HEK293 (cell line): ENCODE measurements at regions not wholly inside any gene's neighbourhood (a gene's known extent, or its start where the extent isn't known, plus 50 kb on each side); places are given as distances from the start of the nearest gene placed in this dataset.

Experiments
- CTCF ChIA-PET: fragments of 350-600 bp; formaldehyde crosslinking; extraction: SDS; loops from one replicate; lab custom pipeline; 2021; ENCODE audit warnings: antibody characterized with exemption; lab: Yijun Ruan, JAX
- POLR2A ChIA-PET: fragments of 300-600 bp; formaldehyde crosslinking; extraction: SDS; loops from one replicate; lab custom pipeline; 2020; ENCODE audit warnings: antibody characterized with exemption, inconsistent platforms; lab: Yijun Ruan, JAX
- H3K27ac ChIP-seq: fragments of 200-500 bp; sonication (Bioruptor generic); 2 replicates; pipeline ENCODE4 v1.5.1; 2014; ENCODE audit warnings: low read depth, low read length, control low read depth, inconsistent platforms; ENCODE audit errors: extremely low read depth
- H3K36me3 ChIP-seq, 2 experiments: fragments of 200-500 bp in 1 of 2; sonication (Bioruptor generic) in 1 of 2; 1 replicate in 1 of 2; 2 replicates in 1 of 2; pipeline ENCODE4 v1.5.1; 2014 to 2017; ENCODE audit warnings: inconsistent platforms in 2 of 2, low read length in 2 of 2; ENCODE audit not compliant: control insufficient read depth in 2 of 2, insufficient read depth in 1 of 2
- H3K4me1 ChIP-seq: fragments of 200-500 bp; sonication (Bioruptor generic); 2 replicates; pipeline ENCODE4 v1.5.1; 2014; ENCODE audit warnings: mild to moderate bottlenecking, low read length, inconsistent platforms; ENCODE audit not compliant: control insufficient read depth, insufficient read depth
- H3K4me3 ChIP-seq: 2 replicates; pipeline ENCODE4 v1.5.1; 2011; ENCODE audit warnings: low read depth, mild to moderate bottlenecking, control low read depth, low read length, moderate library complexity
- H3K9me3 ChIP-seq: fragments of 200-500 bp; sonication (Bioruptor generic); 2 replicates; pipeline ENCODE4 v1.5.1; 2014; ENCODE audit warnings: low read depth, low read length, inconsistent platforms; ENCODE audit not compliant: control insufficient read depth, insufficient read depth
- FEZF1 ChIP-seq: fragments of 450-650 bp; formaldehyde crosslinking; IDR thresholded peaks from 2 replicates; pipeline ENCODE4 v1.5.1; 2016; ENCODE audit warnings: missing biosample characterization, missing genetic modification characterization
- PRDM1 ChIP-seq: fragments of 450-650 bp; formaldehyde crosslinking; IDR thresholded peaks from 2 replicates; pipeline ENCODE4; 2016; ENCODE audit warnings: missing biosample characterization, missing genetic modification characterization
- WT1 ChIP-seq: fragments of 450-650 bp; formaldehyde crosslinking; IDR thresholded peaks from 2 replicates; pipeline ENCODE4 v1.5.1; 2016; ENCODE audit warnings: missing biosample characterization, missing genetic modification characterization
- ZNF146 ChIP-seq: fragments of 450-650 bp; formaldehyde crosslinking; IDR thresholded peaks from 2 replicates; pipeline ENCODE4 v1.5.1; 2016; ENCODE audit warnings: missing biosample characterization, missing genetic modification characterization
- ZNF600 ChIP-seq: fragments of 450-650 bp; formaldehyde crosslinking; IDR thresholded peaks from 2 replicates; pipeline ENCODE4 v1.5.1; 2016; ENCODE audit warnings: missing biosample characterization, missing genetic modification characterization
- ZNF610 ChIP-seq: fragments of 450-650 bp; formaldehyde crosslinking; IDR thresholded peaks from 2 replicates; pipeline ENCODE4 v1.5.1; 2016; ENCODE audit warnings: missing biosample characterization, missing genetic modification characterization, borderline replicate concordance
- ZNF626 ChIP-seq: fragments of 450-650 bp; sonication (Bioruptor Pico); formaldehyde crosslinking; IDR thresholded peaks from 2 replicates; pipeline ENCODE4 v1.5.1; 2018; ENCODE audit warnings: missing biosample characterization, missing genetic modification characterization, inconsistent platforms
- ZSCAN16 ChIP-seq: fragments of 450-650 bp; formaldehyde crosslinking; IDR thresholded peaks from 2 replicates; pipeline ENCODE4 v1.5.1; 2016; ENCODE audit warnings: missing biosample characterization, missing genetic modification characterization
- TF ChIP-seq, protein P1 (sequence below): fragments of 450-650 bp; formaldehyde crosslinking; IDR thresholded peaks from 2 replicates; pipeline ENCODE4 v1.5.1; 2017; ENCODE audit warnings: missing biosample characterization, missing genetic modification characterization
- TF ChIP-seq, protein P2 (sequence below): fragments of 450-650 bp; formaldehyde crosslinking; IDR thresholded peaks from 2 replicates; pipeline ENCODE4 v1.5.1; 2017; ENCODE audit warnings: missing biosample characterization, missing genetic modification characterization
- TF ChIP-seq, protein P3 (sequence below): fragments of 450-650 bp; formaldehyde crosslinking; IDR thresholded peaks from 2 replicates; pipeline ENCODE4 v1.5.1; 2016; ENCODE audit warnings: missing biosample characterization, missing genetic modification characterization

DNA sequence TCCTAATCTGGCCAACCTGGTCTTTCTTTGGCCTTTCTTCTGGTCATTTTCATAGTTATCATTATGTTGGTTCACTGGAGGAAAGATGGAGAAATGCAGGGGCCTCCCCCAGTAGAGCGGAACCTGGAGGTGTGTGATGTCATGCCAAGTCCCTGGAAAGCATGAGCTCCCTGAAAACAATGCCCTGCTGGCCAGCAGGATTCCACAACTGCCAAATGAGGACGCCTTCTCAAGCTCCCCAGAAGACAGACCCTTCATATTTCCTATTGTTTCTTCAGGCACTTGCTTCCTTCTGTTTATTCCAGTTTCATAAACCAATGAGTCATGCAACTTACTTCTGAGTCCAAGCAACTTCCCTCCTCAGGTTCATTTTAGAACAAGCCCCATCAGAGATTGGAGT, 339.0 kb downstream of the GATA3 start:
- no peak overlapping the region for H3K27ac ChIP-seq
- no peaks in the 10 kb centered on the region for H3K9me3 ChIP-seq
- no peaks in the 10 kb centered on the region for H3K4me1 ChIP-seq
- no peaks in the 10 kb centered on the region for H3K36me3 ChIP-seq
- POLR2A ChIA-PET, result no interaction called here
- CTCF ChIA-PET, result interaction anchor here (0.5 kb wide), 1 partner anchor 10 kb away, joined by 3 read pairs; no protein-coding TSS in a partner anchor
- TF ChIP-seq ZNF610 (tag by site-specific recombination), result no peak
- TF ChIP-seq, protein P1, sequence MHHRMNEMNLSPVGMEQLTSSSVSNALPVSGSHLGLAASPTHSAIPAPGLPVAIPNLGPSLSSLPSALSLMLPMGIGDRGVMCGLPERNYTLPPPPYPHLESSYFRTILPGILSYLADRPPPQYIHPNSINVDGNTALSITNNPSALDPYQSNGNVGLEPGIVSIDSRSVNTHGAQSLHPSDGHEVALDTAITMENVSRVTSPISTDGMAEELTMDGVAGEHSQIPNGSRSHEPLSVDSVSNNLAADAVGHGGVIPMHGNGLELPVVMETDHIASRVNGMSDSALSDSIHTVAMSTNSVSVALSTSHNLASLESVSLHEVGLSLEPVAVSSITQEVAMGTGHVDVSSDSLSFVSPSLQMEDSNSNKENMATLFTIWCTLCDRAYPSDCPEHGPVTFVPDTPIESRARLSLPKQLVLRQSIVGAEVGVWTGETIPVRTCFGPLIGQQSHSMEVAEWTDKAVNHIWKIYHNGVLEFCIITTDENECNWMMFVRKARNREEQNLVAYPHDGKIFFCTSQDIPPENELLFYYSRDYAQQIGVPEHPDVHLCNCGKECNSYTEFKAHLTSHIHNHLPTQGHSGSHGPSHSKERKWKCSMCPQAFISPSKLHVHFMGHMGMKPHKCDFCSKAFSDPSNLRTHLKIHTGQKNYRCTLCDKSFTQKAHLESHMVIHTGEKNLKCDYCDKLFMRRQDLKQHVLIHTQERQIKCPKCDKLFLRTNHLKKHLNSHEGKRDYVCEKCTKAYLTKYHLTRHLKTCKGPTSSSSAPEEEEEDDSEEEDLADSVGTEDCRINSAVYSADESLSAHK (tag by site-specific recombination), result no peak
- H3K4me3 ChIP-seq, result no peak overlapping the region

DNA sequence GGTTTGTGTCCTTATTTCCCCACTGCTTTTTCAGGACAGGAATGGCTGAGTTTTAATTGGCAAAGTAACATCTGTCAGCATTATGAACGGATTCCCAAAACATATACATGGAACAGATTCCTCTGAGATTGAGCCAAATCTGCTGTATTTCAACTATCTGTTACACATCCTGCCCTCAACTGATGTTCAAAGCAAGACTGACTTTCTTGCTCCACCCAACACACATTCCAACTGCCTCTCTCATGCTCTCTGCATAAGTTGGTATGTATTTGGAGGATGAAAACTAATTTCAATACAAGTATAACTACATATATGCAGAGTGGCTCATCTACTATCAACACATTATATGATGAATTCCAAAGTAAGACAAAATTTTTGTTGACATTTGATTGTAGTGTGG, 342.2 kb downstream of the GATA3 start:
- ChIA-PET POLR2A (no interaction called here), CTCF (no interaction called here)
- Histone ChIP-seq H3K4me3 (no peak overlapping the region), H3K9me3 (no peaks in the 10 kb centered on the region), H3K36me3 (no peaks in the 10 kb centered on the region), H3K4me1 (no peaks in the 10 kb centered on the region), H3K27ac (no peak overlapping the region)
- TF ChIP-seq PRDM1 (tag by site-specific recombination), result 0 out of 2 replicates have a peak, but pooled peaks have one; percentile 7
- TF ChIP-seq, protein P1 (tag by site-specific recombination), result no peak

DNA sequence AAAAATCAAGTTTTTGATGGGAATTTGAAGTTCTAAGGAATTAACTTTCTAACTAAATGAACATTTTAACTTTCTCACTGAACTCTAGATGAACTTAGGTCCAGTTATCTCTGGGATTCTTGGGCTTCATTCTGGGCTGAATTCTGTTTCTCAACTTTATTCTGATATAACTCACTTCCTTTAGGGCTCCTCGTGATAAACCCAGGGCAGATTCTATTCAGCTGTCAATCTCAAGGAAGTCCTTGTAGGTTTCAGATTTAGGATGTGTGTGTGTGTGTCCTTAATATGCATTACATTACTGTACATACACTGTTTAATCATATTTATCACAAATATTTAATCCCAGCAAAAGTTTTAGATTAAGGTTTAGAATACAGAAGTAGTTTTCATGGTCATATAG, 344.3 kb downstream of the GATA3 start:
- H3K4me3 ChIP-seq, result no peak overlapping the region
- TF ChIP-seq ZNF626, result no peak
- no peak for TF ChIP-seq ZNF600 (tag by site-specific recombination)
- no peak for TF ChIP-seq FEZF1 (tag by site-specific recombination)
- TF ChIP-seq WT1 (tag by site-specific recombination), result no peak
- TF ChIP-seq ZNF146 (tag by site-specific recombination), result no peak
- TF ChIP-seq, protein P2, sequence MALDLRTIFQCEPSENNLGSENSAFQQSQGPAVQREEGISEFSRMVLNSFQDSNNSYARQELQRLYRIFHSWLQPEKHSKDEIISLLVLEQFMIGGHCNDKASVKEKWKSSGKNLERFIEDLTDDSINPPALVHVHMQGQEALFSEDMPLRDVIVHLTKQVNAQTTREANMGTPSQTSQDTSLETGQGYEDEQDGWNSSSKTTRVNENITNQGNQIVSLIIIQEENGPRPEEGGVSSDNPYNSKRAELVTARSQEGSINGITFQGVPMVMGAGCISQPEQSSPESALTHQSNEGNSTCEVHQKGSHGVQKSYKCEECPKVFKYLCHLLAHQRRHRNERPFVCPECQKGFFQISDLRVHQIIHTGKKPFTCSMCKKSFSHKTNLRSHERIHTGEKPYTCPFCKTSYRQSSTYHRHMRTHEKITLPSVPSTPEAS (tag by site-specific recombination), result no peak
- no peak for TF ChIP-seq ZSCAN16
- TF ChIP-seq, protein P3, sequence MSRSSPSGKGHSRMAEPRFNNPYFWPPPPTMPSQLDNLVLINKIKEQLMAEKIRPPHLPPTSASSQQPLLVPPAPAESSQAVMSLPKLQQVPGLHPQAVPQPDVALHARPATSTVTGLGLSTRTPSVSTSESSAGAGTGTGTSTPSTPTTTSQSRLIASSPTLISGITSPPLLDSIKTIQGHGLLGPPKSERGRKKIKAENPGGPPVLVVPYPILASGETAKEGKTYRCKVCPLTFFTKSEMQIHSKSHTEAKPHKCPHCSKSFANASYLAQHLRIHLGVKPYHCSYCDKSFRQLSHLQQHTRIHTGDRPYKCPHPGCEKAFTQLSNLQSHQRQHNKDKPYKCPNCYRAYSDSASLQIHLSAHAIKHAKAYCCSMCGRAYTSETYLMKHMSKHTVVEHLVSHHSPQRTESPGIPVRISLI (tag by site-specific recombination), result no peak
- H3K36me3 ChIP-seq, result no peaks in the 10 kb centered on the region
- no peaks in the 10 kb centered on the region for H3K4me1 ChIP-seq
- CTCF ChIA-PET, result interaction anchor here (0.7 kb wide), 1 partner anchor 22 kb away, joined by 3 read pairs; no protein-coding TSS in a partner anchor
- no peaks in the 10 kb centered on the region for H3K9me3 ChIP-seq
- POLR2A ChIA-PET, result no interaction called here
- H3K27ac ChIP-seq, result no peak overlapping the region
